PFSK-1 (cell line): ENCODE measurements at regions not wholly inside any gene's neighbourhood (a gene's known extent, or its start where the extent isn't known, plus 50 kb on each side); places are given as distances from the start of the nearest gene placed in this dataset.

Source experiments
- FOXP2 ChIP-seq: optimal IDR thresholded peaks from 2 replicates; pipeline ENCODE3; 2011; ENCODE audit warnings: borderline replicate concordance, control low read depth, inconsistent platforms; ENCODE audit not compliant: insufficient read depth; ENCODE audit errors: extremely low read length, extremely low read depth
- POLR2AphosphoS5 ChIP-seq: IDR thresholded peaks from 2 replicates; pipeline ENCODE4 v1.6.1; 2012; ENCODE audit warnings: low read depth, mild to moderate bottlenecking, control low read depth, low read length, moderate library complexity
- SIN3A ChIP-seq: IDR thresholded peaks from 2 replicates; pipeline ENCODE4 v1.6.1; 2012; ENCODE audit warnings: mild to moderate bottlenecking, low read length, moderate library complexity, borderline replicate concordance; ENCODE audit not compliant: insufficient read depth
- TAF1 ChIP-seq: IDR thresholded peaks from 2 replicates; pipeline ENCODE4 v1.6.1; 2012; ENCODE audit warnings: low read length, control low read depth, borderline replicate concordance; ENCODE audit not compliant: insufficient read depth
- TF ChIP-seq, protein P1 (sequence below), 2 experiments: IDR thresholded peaks; 2 replicates each; pipeline versions ENCODE4 v1.6.1 to v1.8.0; 2011 to 2012; ENCODE audit warnings: low read depth in 2 of 2, low read length in 2 of 2, control low read depth in 1 of 2, inconsistent platforms in 1 of 2, mild to moderate bottlenecking in 1 of 2, moderate library complexity in 1 of 2; ENCODE audit not compliant: insufficient read depth in 1 of 2

DNA sequence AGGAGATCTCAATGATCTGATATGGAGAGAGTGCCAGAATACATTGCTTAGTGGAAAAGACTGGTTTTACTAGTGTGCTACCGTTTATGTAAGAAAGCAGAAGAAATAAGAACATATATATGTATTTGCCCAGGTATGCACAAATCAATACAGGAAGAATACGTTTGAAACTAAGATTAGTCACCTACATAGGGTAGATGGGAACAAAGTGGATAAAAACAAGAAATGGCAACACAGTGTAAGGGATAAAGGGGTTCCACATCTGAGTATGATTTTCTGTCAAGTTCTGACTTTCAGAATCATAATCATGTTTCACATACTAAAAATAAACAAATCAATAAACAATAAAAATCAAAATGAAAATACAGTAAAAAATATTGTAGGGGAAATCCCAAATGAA lies 148.6 kb upstream of the NAMPT start:
- TF ChIP-seq, protein P1, sequence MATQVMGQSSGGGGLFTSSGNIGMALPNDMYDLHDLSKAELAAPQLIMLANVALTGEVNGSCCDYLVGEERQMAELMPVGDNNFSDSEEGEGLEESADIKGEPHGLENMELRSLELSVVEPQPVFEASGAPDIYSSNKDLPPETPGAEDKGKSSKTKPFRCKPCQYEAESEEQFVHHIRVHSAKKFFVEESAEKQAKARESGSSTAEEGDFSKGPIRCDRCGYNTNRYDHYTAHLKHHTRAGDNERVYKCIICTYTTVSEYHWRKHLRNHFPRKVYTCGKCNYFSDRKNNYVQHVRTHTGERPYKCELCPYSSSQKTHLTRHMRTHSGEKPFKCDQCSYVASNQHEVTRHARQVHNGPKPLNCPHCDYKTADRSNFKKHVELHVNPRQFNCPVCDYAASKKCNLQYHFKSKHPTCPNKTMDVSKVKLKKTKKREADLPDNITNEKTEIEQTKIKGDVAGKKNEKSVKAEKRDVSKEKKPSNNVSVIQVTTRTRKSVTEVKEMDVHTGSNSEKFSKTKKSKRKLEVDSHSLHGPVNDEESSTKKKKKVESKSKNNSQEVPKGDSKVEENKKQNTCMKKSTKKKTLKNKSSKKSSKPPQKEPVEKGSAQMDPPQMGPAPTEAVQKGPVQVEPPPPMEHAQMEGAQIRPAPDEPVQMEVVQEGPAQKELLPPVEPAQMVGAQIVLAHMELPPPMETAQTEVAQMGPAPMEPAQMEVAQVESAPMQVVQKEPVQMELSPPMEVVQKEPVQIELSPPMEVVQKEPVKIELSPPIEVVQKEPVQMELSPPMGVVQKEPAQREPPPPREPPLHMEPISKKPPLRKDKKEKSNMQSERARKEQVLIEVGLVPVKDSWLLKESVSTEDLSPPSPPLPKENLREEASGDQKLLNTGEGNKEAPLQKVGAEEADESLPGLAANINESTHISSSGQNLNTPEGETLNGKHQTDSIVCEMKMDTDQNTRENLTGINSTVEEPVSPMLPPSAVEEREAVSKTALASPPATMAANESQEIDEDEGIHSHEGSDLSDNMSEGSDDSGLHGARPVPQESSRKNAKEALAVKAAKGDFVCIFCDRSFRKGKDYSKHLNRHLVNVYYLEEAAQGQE (IDR thresholded peaks at IDR 0.05; ENCODE audit: insufficient read depth in 1 of 2, low read depth in 2 of 2, low read length in 2 of 2) = no peak
- TF ChIP-seq POLR2AphosphoS5 (no peak), FOXP2 (no peak), SIN3A (no peak), TAF1 (no peak)

DNA sequence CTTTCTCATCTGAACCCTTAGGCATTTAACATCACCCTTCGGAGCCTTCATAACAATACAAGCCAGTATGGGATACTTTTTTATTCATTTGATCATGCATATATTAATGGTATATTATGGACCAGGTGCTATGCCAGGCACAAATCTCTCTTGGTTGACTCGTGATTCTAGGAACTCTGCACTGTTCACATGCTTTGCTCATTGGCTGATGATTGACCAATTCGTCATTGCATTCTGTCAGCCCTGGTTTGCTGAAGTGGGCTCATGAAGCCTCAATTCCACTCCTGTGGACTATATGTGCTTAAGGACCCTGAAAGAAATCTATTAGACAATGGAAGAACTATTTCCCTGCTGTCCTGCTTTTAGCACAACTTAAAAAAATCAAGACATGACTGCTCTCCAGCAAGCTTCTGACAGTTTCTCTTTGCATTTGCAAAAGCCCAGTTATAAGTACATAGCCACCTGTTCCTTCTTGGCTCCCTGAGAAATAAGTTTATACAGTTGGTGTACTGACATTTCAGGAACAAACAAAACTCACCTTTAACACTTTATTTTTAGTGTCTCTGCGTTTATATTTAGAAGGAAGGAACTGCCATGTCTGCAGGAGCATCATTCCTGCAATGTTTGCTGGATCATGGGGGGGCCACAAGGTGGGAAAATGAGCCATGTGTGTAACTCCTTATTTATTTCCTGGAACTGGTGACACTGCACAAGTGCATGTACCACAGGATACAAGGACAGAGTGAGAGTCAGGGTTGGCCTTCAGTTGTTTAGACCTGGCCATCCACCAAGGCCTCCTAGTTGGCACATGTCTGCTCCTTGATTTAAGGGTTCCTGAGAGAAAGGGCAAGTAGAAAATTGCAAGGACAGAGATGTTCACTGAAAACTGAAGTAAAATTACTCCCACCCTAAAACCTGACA lies 146.0 kb upstream of the NAMPT start:
- TF ChIP-seq POLR2AphosphoS5 (no peak), TAF1 (no peak), SIN3A (no peak), FOXP2 (no peak)
- TF ChIP-seq, protein P1 (IDR thresholded peaks at IDR 0.05; ENCODE audit: insufficient read depth in 1 of 2, low read depth in 2 of 2, low read length in 2 of 2) = no peak

- TF ChIP-seq POLR2AphosphoS5 (no peak), FOXP2 (no peak), SIN3A (no peak), TAF1 (no peak)
- TF ChIP-seq, protein P1 (IDR thresholded peaks at IDR 0.05; ENCODE audit: insufficient read depth in 1 of 2, low read depth in 2 of 2, low read length in 2 of 2) = no peak
These were observed 145.3 kb upstream of the NAMPT start for GRCh38 chr7:106430103-106430502.

DNA sequence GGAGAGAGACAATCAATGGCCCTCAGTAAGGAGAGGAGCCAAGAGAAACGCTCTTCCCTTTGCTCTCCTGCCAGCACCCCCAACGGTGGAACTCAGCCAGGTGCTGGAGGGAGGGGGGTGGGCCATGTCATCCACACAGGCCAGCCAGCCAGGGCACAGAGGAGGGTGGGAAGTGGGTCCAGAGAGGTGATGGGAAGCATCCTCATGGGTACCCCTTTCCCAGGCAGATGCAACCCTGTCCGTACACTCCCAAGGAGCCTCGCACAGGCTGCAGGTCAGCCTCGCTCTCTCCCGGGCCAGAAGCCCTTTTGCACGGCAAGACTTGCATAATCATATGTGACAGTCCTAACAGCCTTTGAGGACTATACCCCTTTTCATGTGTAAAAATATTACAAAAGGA lies 142.0 kb upstream of the NAMPT start:
- TF ChIP-seq POLR2AphosphoS5 = no peak
- no peak for TF ChIP-seq SIN3A
- TF ChIP-seq TAF1 = no peak
- TF ChIP-seq FOXP2 = no peak
- TF ChIP-seq, protein P1 (IDR thresholded peaks at IDR 0.05; ENCODE audit: insufficient read depth in 1 of 2, low read depth in 2 of 2, low read length in 2 of 2) = no peak
